H9 (cell line): ENCODE measurements at regions not wholly inside any gene's neighbourhood (a gene's known extent, or its start where the extent isn't known, plus 50 kb on each side); places are given as distances from the start of the nearest gene placed in this dataset.
A peak's percentile ranks its signal among the peaks of the same experiment; 100 is the strongest.

ENCODE experiments used
- DNase-seq: peaks from one replicate; pipeline ENCODE4 v3.0.0-alpha.2; 2017
- H2AFZ ChIP-seq: one replicate; pipeline ENCODE4 v1.6.1; 2013; ENCODE audit warnings: mild to moderate bottlenecking, low read length, control low read depth, moderate library complexity
- H2AK5ac ChIP-seq: 2 replicates; pipeline ENCODE4 v1.6.1; 2013; ENCODE audit warnings: low read length, control low read depth, mixed read lengths; ENCODE audit not compliant: insufficient read length
- H2BK120ac ChIP-seq: one replicate; pipeline ENCODE4 v1.6.1; 2013; ENCODE audit warnings: low read depth, mild to moderate bottlenecking, low read length, control low read depth, inconsistent platforms; ENCODE audit not compliant: poor library complexity, severe bottlenecking
- H2BK12ac ChIP-seq: 2 replicates; pipeline ENCODE4 v1.6.1; 2013; ENCODE audit warnings: low read length, control low read depth, mixed read lengths, low read depth; ENCODE audit not compliant: insufficient read length
- H2BK15ac ChIP-seq: 2 replicates; pipeline ENCODE4 v1.6.1; 2013; ENCODE audit warnings: low read depth, low read length, control low read depth
- H2BK20ac ChIP-seq: one replicate; pipeline ENCODE4 v1.6.1; 2013; ENCODE audit warnings: low read depth, mild to moderate bottlenecking, low read length, control low read depth, inconsistent platforms; ENCODE audit not compliant: poor library complexity, severe bottlenecking
- H2BK5ac ChIP-seq: 2 replicates; pipeline ENCODE4 v1.6.1; 2013; ENCODE audit warnings: low read length, control low read depth, mixed read lengths; ENCODE audit not compliant: insufficient read length
- H3K14ac ChIP-seq: 2 replicates; pipeline ENCODE4 v1.6.1; 2013; ENCODE audit warnings: low read length, control low read depth; ENCODE audit not compliant: insufficient read depth
- H3K18ac ChIP-seq: 2 replicates; pipeline ENCODE4 v1.6.1; 2013; ENCODE audit warnings: low read depth, mild to moderate bottlenecking, mixed read lengths, low read length, control low read depth; ENCODE audit not compliant: insufficient read length
- H3K23ac ChIP-seq: 2 replicates; pipeline ENCODE4 v1.6.1; 2013; ENCODE audit warnings: low read length, control low read depth, mixed read lengths, low read depth; ENCODE audit not compliant: insufficient read length
- H3K23me2 ChIP-seq: 2 replicates; pipeline ENCODE4 v1.6.1; 2013; ENCODE audit warnings: low read depth, mild to moderate bottlenecking, mixed read lengths, low read length, control low read depth; ENCODE audit not compliant: insufficient read length, poor library complexity, severe bottlenecking
- H3K27ac ChIP-seq: 2 replicates; pipeline ENCODE4 v1.5.1; 2013; ENCODE audit warnings: low read length, control low read depth, mixed read lengths, low read depth; ENCODE audit not compliant: insufficient read length
- H3K27me3 ChIP-seq: 2 replicates; pipeline ENCODE4 v1.6.1; 2013; ENCODE audit warnings: low read length, control low read depth, inconsistent platforms; ENCODE audit not compliant: insufficient read depth
- H3K4ac ChIP-seq: 2 replicates; pipeline ENCODE4 v1.6.1; 2013; ENCODE audit warnings: low read depth, mild to moderate bottlenecking, control low read depth, inconsistent platforms, low read length, moderate library complexity
- H3K4me1 ChIP-seq: 2 replicates; pipeline ENCODE4 v1.6.1; 2013; ENCODE audit warnings: low read length, control low read depth, inconsistent platforms; ENCODE audit not compliant: insufficient read depth
- H3K4me2 ChIP-seq: 2 replicates; pipeline ENCODE4 v1.6.1; 2013; ENCODE audit warnings: low read length, control low read depth, mixed read lengths; ENCODE audit not compliant: insufficient read length, insufficient read depth
- H3K56ac ChIP-seq: 2 replicates; pipeline ENCODE4 v1.6.1; 2013; ENCODE audit warnings: low read depth, mild to moderate bottlenecking, mixed read lengths, low read length, control low read depth; ENCODE audit not compliant: insufficient read length
- H3K79me1 ChIP-seq: 2 replicates; pipeline ENCODE4 v1.6.1; 2013; ENCODE audit warnings: low read depth, mild to moderate bottlenecking, moderate library complexity, low read length, control low read depth, inconsistent platforms; ENCODE audit not compliant: insufficient read depth, poor library complexity, severe bottlenecking
- H3K79me2 ChIP-seq: 2 replicates; pipeline ENCODE4 v1.6.1; 2013; ENCODE audit warnings: low read length, control low read depth, inconsistent platforms; ENCODE audit not compliant: insufficient read depth
- H3K9ac ChIP-seq: 2 replicates; pipeline ENCODE4 v1.6.1; 2013; ENCODE audit warnings: low read length, control low read depth, mixed read lengths; ENCODE audit not compliant: insufficient read length; ENCODE audit errors: extremely low read depth
- H3K9me3 ChIP-seq: one replicate; pipeline ENCODE4 v1.6.1; 2013; ENCODE audit warnings: low read depth, low read length, inconsistent platforms; ENCODE audit not compliant: control insufficient read depth
- H3T11ph ChIP-seq: one replicate; pipeline ENCODE4 v1.6.1; 2013; ENCODE audit warnings: mild to moderate bottlenecking, low read length, control low read depth, inconsistent platforms
- H4K20me1 ChIP-seq: one replicate; pipeline ENCODE4 v1.6.1; 2013; ENCODE audit not compliant: control insufficient read depth, insufficient read length, insufficient read depth
- H4K5ac ChIP-seq: 2 replicates; pipeline ENCODE4 v1.6.1; 2013; ENCODE audit warnings: low read depth, mild to moderate bottlenecking, mixed read lengths, low read length, control low read depth; ENCODE audit not compliant: insufficient read length
- H4K8ac ChIP-seq: replicated peaks from 2 replicates; pipeline ENCODE4 v1.6.1; 2013; ENCODE audit warnings: low read length, control low read depth, mixed read lengths, low read depth; ENCODE audit not compliant: insufficient read length
- H4K91ac ChIP-seq: 2 replicates; pipeline ENCODE4 v1.6.1; 2013; ENCODE audit warnings: low read depth, mild to moderate bottlenecking, moderate library complexity, mixed read lengths, low read length, control low read depth; ENCODE audit not compliant: insufficient read length
- H3K27ac Mint-ChIP-seq, 3 experiments: 2 replicates in 2 of 3; 3 replicates in 1 of 3; pipeline ENCODE4 v1.8.0; 2020 to 2021; ENCODE audit warnings: mixed read lengths in 3 of 3, mild to moderate bottlenecking in 1 of 3, moderate library complexity in 1 of 3
- H3K27me3 Mint-ChIP-seq: 2 replicates; pipeline ENCODE4 v1.8.0; 2021; ENCODE audit warnings: low read depth, mild to moderate bottlenecking, moderate library complexity, mixed read lengths
- H3K36me3 Mint-ChIP-seq, 3 experiments: 2 replicates in 2 of 3; 3 replicates in 1 of 3; pipeline ENCODE4 v1.8.0; 2020 to 2021; ENCODE audit warnings: low read depth in 3 of 3, mixed read lengths in 3 of 3; ENCODE audit not compliant: insufficient read depth in 1 of 3
- H3K4me1 Mint-ChIP-seq, 2 experiments: 2 replicates each; pipeline ENCODE4 v1.8.0; 2020; ENCODE audit warnings: mixed read lengths in 2 of 2
- H3K4me3 Mint-ChIP-seq, 2 experiments: 2 replicates in 1 of 2; 3 replicates in 1 of 2; pipeline ENCODE4 v1.8.0; 2020 to 2021; ENCODE audit warnings: mild to moderate bottlenecking in 2 of 2, mixed read lengths in 2 of 2, moderate library complexity in 1 of 2
- H3K9me3 Mint-ChIP-seq, 2 experiments: 2 replicates in 1 of 2; 3 replicates in 1 of 2; pipeline ENCODE4 v1.8.0; 2020; ENCODE audit warnings: mild to moderate bottlenecking in 2 of 2, mixed read lengths in 2 of 2, moderate library complexity in 1 of 2
- WGBS: extraction: QIAGEN DNeasy Blood & Tissue Kit; methylation state at CpG from one replicate; pipeline ENCODE4 v1.1.7; 2013; ENCODE audit warnings: missing lambda C conversion rate, low lambda C conversion rate, mixed read lengths; ENCODE audit not compliant: insufficient read length; ENCODE audit errors: extremely low coverage; 5-methylcytosine and 5-hydroxymethylcytosine counted together
- TF ChIP-seq, protein P1 (sequence below): fragments of 200-600 bp; sonication (generic); conservative IDR thresholded peaks from 3 replicates; pipeline ENCODE4 v1.8.0; 2021; ENCODE audit warnings: antibody characterized with exemption, mild to moderate bottlenecking

GRCh38 chr14:27587103-27587502 lies 989.3 kb upstream of the NOVA1 start:
- no peaks in the 10 kb centered on the region for H3K79me2 ChIP-seq
- Mint-ChIP-seq H3K4me3 (no peak overlapping the region), H3K36me3 (no peaks in the 10 kb centered on the region; a peak in 1 of 7 replicates), H3K9me3 (no peaks in the 10 kb centered on the region), H3K4me1 (no peaks in the 10 kb centered on the region; a peak in 1 of 4 replicates), H3K27me3 (no peaks in the 10 kb centered on the region), H3K27ac (no peak overlapping the region)
- H3K14ac ChIP-seq = no peak overlapping the region
- H3K56ac ChIP-seq = no peak overlapping the region
- H3K4me1 ChIP-seq = no peaks in the 10 kb centered on the region
- H4K8ac ChIP-seq = no peak overlapping the region
- H3K4me2 ChIP-seq = no peak overlapping the region
- no peak overlapping the region for H3K27ac ChIP-seq
- H3T11ph ChIP-seq = no peak overlapping the region
- no peak overlapping the region for H2BK15ac ChIP-seq
- H3K4ac ChIP-seq = no peak overlapping the region
- no peak overlapping the region for H3K18ac ChIP-seq
- H3K27me3 ChIP-seq = no peaks in the 10 kb centered on the region
- H3K23me2 ChIP-seq = no peaks in the 10 kb centered on the region
- no peak overlapping the region for H4K5ac ChIP-seq
- no peaks in the 10 kb centered on the region for H3K79me1 ChIP-seq
- no peak overlapping the region for H4K91ac ChIP-seq
- no peak overlapping the region for H2AK5ac ChIP-seq
- H3K23ac ChIP-seq = no peak overlapping the region
- no peaks in the 10 kb centered on the region for H3K9me3 ChIP-seq
- TF ChIP-seq, protein P1, sequence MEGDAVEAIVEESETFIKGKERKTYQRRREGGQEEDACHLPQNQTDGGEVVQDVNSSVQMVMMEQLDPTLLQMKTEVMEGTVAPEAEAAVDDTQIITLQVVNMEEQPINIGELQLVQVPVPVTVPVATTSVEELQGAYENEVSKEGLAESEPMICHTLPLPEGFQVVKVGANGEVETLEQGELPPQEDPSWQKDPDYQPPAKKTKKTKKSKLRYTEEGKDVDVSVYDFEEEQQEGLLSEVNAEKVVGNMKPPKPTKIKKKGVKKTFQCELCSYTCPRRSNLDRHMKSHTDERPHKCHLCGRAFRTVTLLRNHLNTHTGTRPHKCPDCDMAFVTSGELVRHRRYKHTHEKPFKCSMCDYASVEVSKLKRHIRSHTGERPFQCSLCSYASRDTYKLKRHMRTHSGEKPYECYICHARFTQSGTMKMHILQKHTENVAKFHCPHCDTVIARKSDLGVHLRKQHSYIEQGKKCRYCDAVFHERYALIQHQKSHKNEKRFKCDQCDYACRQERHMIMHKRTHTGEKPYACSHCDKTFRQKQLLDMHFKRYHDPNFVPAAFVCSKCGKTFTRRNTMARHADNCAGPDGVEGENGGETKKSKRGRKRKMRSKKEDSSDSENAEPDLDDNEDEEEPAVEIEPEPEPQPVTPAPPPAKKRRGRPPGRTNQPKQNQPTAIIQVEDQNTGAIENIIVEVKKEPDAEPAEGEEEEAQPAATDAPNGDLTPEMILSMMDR = peak; percentile 58
- WGBS = no CpG with 5 or more reads among the region's 3 CpGs
- no peak overlapping the region for H2AFZ ChIP-seq
- no peaks in the 10 kb centered on the region for H4K20me1 ChIP-seq
- no peak for DNase-seq
- H2BK20ac ChIP-seq = no peak overlapping the region
- no peak overlapping the region for H2BK12ac ChIP-seq
- no peak overlapping the region for H3K9ac ChIP-seq
- H2BK120ac ChIP-seq = no peak overlapping the region
- no peak overlapping the region for H2BK5ac ChIP-seq
